H1 (cell line): ENCODE measurements at regions not wholly inside any gene's neighbourhood (a gene's known extent, or its start where the extent isn't known, plus 50 kb on each side); places are given as distances from the start of the nearest gene placed in this dataset.

Experiments
- CTCF ChIA-PET: fragments of 300-600 bp; sonication (Branson Sonifier 250); formaldehyde crosslinking; loops from one replicate; lab custom pipeline; 2021; ENCODE audit not compliant: partially characterized antibody; lab: Charles Lee
- POLR2A ChIA-PET: fragments of 300-600 bp; sonication (Branson Sonifier 250); formaldehyde crosslinking; loops from one replicate; lab custom pipeline; 2021; ENCODE audit warnings: inconsistent platforms; ENCODE audit not compliant: partially characterized antibody; lab: Charles Lee
- DNase-seq, 2 experiments: peaks; one replicate each; pipeline versions ENCODE4 v3.0.0 to v3.0.0-alpha.2; 2010 to 2022; ENCODE audit warnings: low spot score in 2 of 2, low read depth in 1 of 2, mixed read lengths in 1 of 2
- FAIRE-seq: peaks from 2 replicates; lab custom pipeline; 2011; peaks lifted over from hg19 to GRCh38; lab: Jason Lieb, UNC
- H2AFZ ChIP-seq: 2 replicates; pipeline ENCODE4 v1.8.1; 2012; ENCODE audit warnings: low read length, inconsistent platforms
- H2AK5ac ChIP-seq: 2 replicates; pipeline ENCODE4 v1.6.1; 2013; ENCODE audit warnings: low read depth, low read length
- H2BK120ac ChIP-seq: replicated peaks from 2 replicates; pipeline ENCODE3; 2013; ENCODE audit warnings: low read depth, low read length, inconsistent platforms
- H2BK12ac ChIP-seq: 2 replicates; pipeline ENCODE4 v1.6.1; 2013; ENCODE audit warnings: low read depth, low read length
- H2BK15ac ChIP-seq: 2 replicates; pipeline ENCODE4 v1.6.1; 2013; ENCODE audit warnings: low read length
- H2BK20ac ChIP-seq: 2 replicates; pipeline ENCODE4 v1.6.1; 2013; ENCODE audit warnings: low read length
- H2BK5ac ChIP-seq: 2 replicates; pipeline ENCODE4 v1.6.1; 2013; ENCODE audit warnings: low read depth, low read length
- H3K14ac ChIP-seq: 2 replicates; pipeline ENCODE4 v1.6.1; 2013; ENCODE audit warnings: inconsistent platforms; ENCODE audit not compliant: insufficient read length
- H3K18ac ChIP-seq: 2 replicates; pipeline ENCODE4 v1.6.1; 2013; ENCODE audit warnings: low read length; ENCODE audit errors: extremely low read depth
- H3K23ac ChIP-seq: 2 replicates; pipeline ENCODE4 v1.6.1; 2013; ENCODE audit warnings: inconsistent platforms; ENCODE audit not compliant: insufficient read length
- H3K23me2 ChIP-seq: 2 replicates; pipeline ENCODE4 v1.6.1; 2013; ENCODE audit warnings: low read depth, low read length
- H3K27ac ChIP-seq: 2 replicates; pipeline ENCODE4 v1.6.1; 2011; ENCODE audit warnings: low read depth, low read length, inconsistent platforms
- H3K27me3 ChIP-seq, 4 experiments: replicated peaks in 1 of 4; 1 replicate in 1 of 4; 2 replicates in 3 of 4; pipeline versions ENCODE4 v1.6.1 to v1.8.1; 2011 to 2013; ENCODE audit warnings: low read length in 3 of 4, mild to moderate bottlenecking in 3 of 4, inconsistent platforms in 2 of 4, mixed read lengths in 2 of 4, moderate library complexity in 1 of 4; ENCODE audit not compliant: control insufficient read depth in 3 of 4, insufficient read depth in 3 of 4; ENCODE audit errors: extremely low read depth in 1 of 4
- H3K36me3 ChIP-seq, 4 experiments: 2 replicates each; pipeline versions ENCODE4 v1.6.1 to v1.8.1; 2011 to 2013; ENCODE audit warnings: mild to moderate bottlenecking in 4 of 4, low read length in 3 of 4, moderate library complexity in 2 of 4, control low read depth in 1 of 4, inconsistent platforms in 1 of 4; ENCODE audit not compliant: insufficient read depth in 4 of 4, control insufficient read depth in 2 of 4
- H3K4ac ChIP-seq: replicated peaks from 2 replicates; pipeline ENCODE3; 2013; ENCODE audit warnings: low read length, low read depth, mixed read lengths, inconsistent platforms; ENCODE audit not compliant: insufficient read length
- H3K4me1 ChIP-seq, 4 experiments: replicated peaks in 1 of 4; 1 replicate in 1 of 4; 2 replicates in 3 of 4; pipeline versions ENCODE4 v1.6.1 to v1.8.1; 2011 to 2013; ENCODE audit warnings: low read length in 3 of 4, inconsistent platforms in 2 of 4, mixed read lengths in 1 of 4; ENCODE audit not compliant: insufficient read depth in 4 of 4, control insufficient read depth in 3 of 4
- H3K4me2 ChIP-seq, 2 experiments: 2 replicates each; pipeline versions ENCODE4 v1.6.1 to v1.8.1; 2011 to 2013; ENCODE audit warnings: low read depth in 2 of 2, low read length in 2 of 2, control low read depth in 1 of 2, inconsistent platforms in 1 of 2, mild to moderate bottlenecking in 1 of 2; ENCODE audit not compliant: insufficient read depth in 1 of 2
- H3K4me3 ChIP-seq, 4 experiments: fragments of 200-600, 300-600 bp in 1 of 4; sonication (generic), shearing (Covaris generic), sonication (Bioruptor Twin) in 1 of 4; 2 replicates each; pipeline versions ENCODE4 v1.5.1 to v1.8.1; 2011 to 2016; ENCODE audit warnings: low read length in 4 of 4, low read depth in 3 of 4, control low read depth in 2 of 4, inconsistent platforms in 2 of 4, mild to moderate bottlenecking in 2 of 4, mixed read lengths in 1 of 4, moderate library complexity in 1 of 4; ENCODE audit not compliant: insufficient read depth in 2 of 4; ENCODE audit errors: extremely low read depth in 1 of 4
- H3K56ac ChIP-seq: replicated peaks from 2 replicates; pipeline ENCODE3; 2013; ENCODE audit warnings: low read depth, mild to moderate bottlenecking, mixed read lengths, low read length, inconsistent platforms; ENCODE audit not compliant: insufficient read length
- H3K79me1 ChIP-seq: 2 replicates; pipeline ENCODE4 v1.6.1; 2013; ENCODE audit warnings: low read depth, low read length, control low read depth
- H3K79me2 ChIP-seq, 2 experiments: 2 replicates each; pipeline versions ENCODE4 v1.6.1 to v1.8.1; 2012 to 2013; ENCODE audit warnings: low read length in 2 of 2, mild to moderate bottlenecking in 2 of 2, inconsistent platforms in 1 of 2; ENCODE audit not compliant: insufficient read depth in 2 of 2, control insufficient read depth in 1 of 2
- H3K9ac ChIP-seq, 4 experiments: replicated peaks in 1 of 4; 1 replicate in 1 of 4; 2 replicates in 3 of 4; pipeline versions ENCODE4 v1.6.1 to v1.8.1; 2011 to 2013; ENCODE audit warnings: low read depth in 3 of 4, low read length in 3 of 4, control low read depth in 2 of 4, mild to moderate bottlenecking in 2 of 4, moderate library complexity in 2 of 4, inconsistent platforms in 1 of 4; ENCODE audit errors: extremely low read depth in 1 of 4
- H3K9me3 ChIP-seq, 2 experiments: 2 replicates each; pipeline versions ENCODE4 v1.6.1 to v1.8.1; 2012 to 2013; ENCODE audit warnings: mild to moderate bottlenecking in 2 of 2, moderate library complexity in 2 of 2, control low read depth in 1 of 2, inconsistent platforms in 1 of 2, low read depth in 1 of 2, low read length in 1 of 2, mixed read lengths in 1 of 2; ENCODE audit not compliant: insufficient read depth in 2 of 2
- H4K20me1 ChIP-seq, 2 experiments: replicated peaks in 1 of 2; 2 replicates each; pipeline versions ENCODE3 to v1.8.1; 2011 to 2013; ENCODE audit warnings: inconsistent platforms in 2 of 2, low read length in 2 of 2, mild to moderate bottlenecking in 1 of 2; ENCODE audit not compliant: insufficient read depth in 2 of 2, control insufficient read depth in 1 of 2
- H4K5ac ChIP-seq: 2 replicates; pipeline ENCODE4 v1.6.1; 2013; ENCODE audit warnings: low read length, low read depth, mixed read lengths, inconsistent platforms; ENCODE audit not compliant: insufficient read length
- H4K8ac ChIP-seq: 2 replicates; pipeline ENCODE4 v1.8.0; 2013; ENCODE audit warnings: mild to moderate bottlenecking, moderate library complexity, low read length, inconsistent platforms; ENCODE audit not compliant: insufficient read depth; ENCODE audit errors: extremely low read depth
- H4K91ac ChIP-seq: replicated peaks from 2 replicates; pipeline ENCODE3; 2013; ENCODE audit warnings: low read length, mixed read lengths, inconsistent platforms; ENCODE audit not compliant: insufficient read length
- BRCA1 ChIP-seq: IDR thresholded peaks from 2 replicates; pipeline ENCODE4 v1.6.1; 2012; ENCODE audit warnings: low read depth, low read length, improper control_type of control experiment
- CBX8 ChIP-seq: fragments of 300-800, 300-1000 bp; sonication (generic); IDR thresholded peaks from 2 replicates; pipeline ENCODE4 v1.7.1; 2016; ENCODE audit warnings: low read depth, low read length, borderline replicate concordance
- CTBP2 ChIP-seq: IDR thresholded peaks from 2 replicates; pipeline ENCODE4 v1.7.0; 2011; ENCODE audit warnings: borderline replicate concordance, mild to moderate bottlenecking, moderate library complexity, mixed read lengths, low read length; ENCODE audit not compliant: insufficient read depth, insufficient read length
- CTCF ChIP-seq, 3 experiments: IDR thresholded peaks; 1 replicate in 2 of 3; 2 replicates in 1 of 3; pipeline versions ENCODE4 v1.5.1 to v1.6.1; 2011; ENCODE audit warnings: low read length in 3 of 3, mild to moderate bottlenecking in 3 of 3, inconsistent platforms in 2 of 3, low read depth in 1 of 3, moderate library complexity in 1 of 3; ENCODE audit not compliant: insufficient read depth in 1 of 3; ENCODE audit errors: control extremely low read depth in 1 of 3
- JUN ChIP-seq: IDR thresholded peaks from 2 replicates; pipeline ENCODE4 v1.6.1; 2011; ENCODE audit warnings: low read depth, mild to moderate bottlenecking, improper control_type of control experiment, low read length
- MAX ChIP-seq: IDR thresholded peaks from 2 replicates; pipeline ENCODE4 v1.6.1; 2012; ENCODE audit warnings: inconsistent platforms
- POU5F1 ChIP-seq: IDR thresholded peaks from 2 replicates; pipeline ENCODE4 v1.6.1; 2011; ENCODE audit warnings: low read depth, mild to moderate bottlenecking, low read length, moderate library complexity
- RBBP5 ChIP-seq: IDR thresholded peaks from 2 replicates; pipeline ENCODE4 v1.7.1; 2012; ENCODE audit warnings: low read depth, mild to moderate bottlenecking, inconsistent platforms, low read length, moderate library complexity, borderline replicate concordance
- RFX5 ChIP-seq: IDR thresholded peaks from 2 replicates; pipeline ENCODE4 v1.6.1; 2011; ENCODE audit warnings: low read depth, low read length, improper control_type of control experiment, borderline replicate concordance
- RNF2 ChIP-seq: fragments of 200-900, 300-1000 bp; sonication (generic); IDR thresholded peaks from 2 replicates; pipeline ENCODE4 v1.7.1; 2016; ENCODE audit warnings: borderline replicate concordance, low read depth, mild to moderate bottlenecking, antibody characterized with exemption, low read length; ENCODE audit not compliant: poor library complexity, severe bottlenecking; ENCODE audit errors: missing control alignments
- ZNF274 ChIP-seq: IDR thresholded peaks from 2 replicates; pipeline ENCODE4 v1.7.0; 2012; ENCODE audit warnings: low read length, borderline replicate concordance; ENCODE audit errors: extremely low read depth
- WGBS, 2 experiments: shearing (Covaris generic) in 1 of 2; methylation state at CpG; one replicate each; pipeline versions ENCODE4 v1.1.6 to v1.1.7; 2013 to 2015; ENCODE audit warnings: low lambda C conversion rate in 2 of 2, mixed read lengths in 2 of 2, inconsistent platforms in 1 of 2, low coverage in 1 of 2, missing lambda C conversion rate in 1 of 2; ENCODE audit not compliant: insufficient replicate concordance in 2 of 2, insufficient coverage in 1 of 2, insufficient read length in 1 of 2; ENCODE audit errors: extremely low coverage in 1 of 2, missing lambda C conversion rate in 1 of 2; 5-methylcytosine and 5-hydroxymethylcytosine counted together

GRCh38 chr10:53153831-53154230 lies 381.2 kb upstream of the MBL2 start:
- Histone ChIP-seq H2BK120ac (no peak overlapping the region), H2BK5ac (no peak overlapping the region), H4K20me1 (no peaks in the 10 kb centered on the region), H3K4me2 (no peak overlapping the region), H2BK12ac (no peak overlapping the region), H3K27ac (no peak overlapping the region), H2AFZ (no peak overlapping the region), H3K23me2 (no peaks in the 10 kb centered on the region), H4K91ac (no peak overlapping the region), H3K56ac (no peak overlapping the region), H3K18ac (no peak overlapping the region), H3K14ac (no peak overlapping the region), H2BK15ac (no peak overlapping the region), H4K5ac (no peak overlapping the region), H3K9ac (no peak overlapping the region), H3K4me1 (peaks cover 0 to 3% (median 0%) of the 10 kb centered on the region in 4 experiments; a peak in 1 of 7 replicates), H2BK20ac (no peak overlapping the region), H3K36me3 (peaks cover 0 to 2% (median 0%) of the 10 kb centered on the region in 4 experiments; a peak in 1 of 8 replicates), H4K8ac (no peak overlapping the region), H3K4me3 (no peak overlapping the region), H3K27me3 (peaks cover 16 to 33% (median 18%) of the 10 kb centered on the region in 4 experiments; a peak in 5 of 7 replicates), H3K9me3 (peaks cover 4 to 5% of the 10 kb centered on the region in 2 experiments; a peak in 1 of 4 replicates), H2AK5ac (no peak overlapping the region), H3K79me2 (no peaks in the 10 kb centered on the region), H3K4ac (no peak overlapping the region), H3K79me1 (no peaks in the 10 kb centered on the region), H3K23ac (no peak overlapping the region)
- FAIRE-seq (no peak), DNase-seq (no peak)
- ChIA-PET POLR2A (no interaction called here), CTCF (no interaction called here)
- 92% methylated on average over 1 of the region's 1 CpG; no CpG with 5 or more reads in 1 of the 2 experiments for WGBS, 2 experiments
- no peak for TF ChIP-seq POU5F1
- no peak for TF ChIP-seq BRCA1
- no peak for TF ChIP-seq MAX
- no peak for TF ChIP-seq RBBP5
- no peak for TF ChIP-seq ZNF274
- no peak for TF ChIP-seq JUN
- no peak for TF ChIP-seq RFX5
- no peak for TF ChIP-seq CBX8
- no peak for TF ChIP-seq CTBP2
- TF ChIP-seq CTCF (IDR thresholded peaks at IDR 0.05; ENCODE audit: control extremely low read depth in 1 of 3, insufficient read depth in 1 of 3, low read depth in 1 of 3, low read length in 3 of 3) = no peak
- TF ChIP-seq RNF2 = no peak
